ENCODE measurements at regions not wholly inside any gene's neighbourhood (a gene's known extent, or its start where the extent isn't known, plus 50 kb on each side); places are given as distances from the start of the nearest gene placed in this dataset.
A peak's percentile ranks its signal among the peaks of the same experiment; 100 is the strongest.
"Not testable (repeated sequence)": the region's sequence is repeated elsewhere in the genome, so short reads cannot be mapped to it uniquely, and the experiment has no call there.

DNA sequence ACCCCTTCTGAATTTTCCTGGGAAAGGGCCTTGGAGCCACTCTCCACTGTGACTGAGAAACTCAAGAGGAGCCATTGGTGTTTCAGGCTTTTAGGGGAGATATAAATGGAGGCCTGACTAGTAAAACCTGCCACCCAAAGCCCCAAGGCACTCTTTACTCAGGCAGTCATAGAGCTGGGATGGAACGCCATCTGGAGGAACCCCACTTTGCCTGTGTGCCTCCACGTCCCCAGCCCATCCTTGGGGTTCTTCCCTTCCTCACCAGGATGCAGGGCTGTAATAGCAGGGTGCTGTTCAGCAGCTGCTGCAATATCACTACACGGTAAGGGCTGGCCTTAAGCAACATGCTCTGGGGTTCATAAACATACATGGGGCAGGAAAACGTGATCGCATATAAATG lies 232.6 kb downstream of the BAMBI start:
- DNase-seq, result no peak
- Histone ChIP-seq H3K27me3 (no peaks in the 10 kb centered on the region), H3K9me3 (no peaks in the 10 kb centered on the region), H3K27ac (no peak overlapping the region), H3K36me3 (no peaks in the 10 kb centered on the region), H3K4me1 (peaks cover 0 to 41% (median 9%) of the 10 kb centered on the region in 4 donors), H3K4me3 (no peak overlapping the region)
- intact Hi-C loops (cut with DNase I; ENCODE audit: low total_unique reads), result no loop called here
- TF ChIP-seq, protein P1, sequence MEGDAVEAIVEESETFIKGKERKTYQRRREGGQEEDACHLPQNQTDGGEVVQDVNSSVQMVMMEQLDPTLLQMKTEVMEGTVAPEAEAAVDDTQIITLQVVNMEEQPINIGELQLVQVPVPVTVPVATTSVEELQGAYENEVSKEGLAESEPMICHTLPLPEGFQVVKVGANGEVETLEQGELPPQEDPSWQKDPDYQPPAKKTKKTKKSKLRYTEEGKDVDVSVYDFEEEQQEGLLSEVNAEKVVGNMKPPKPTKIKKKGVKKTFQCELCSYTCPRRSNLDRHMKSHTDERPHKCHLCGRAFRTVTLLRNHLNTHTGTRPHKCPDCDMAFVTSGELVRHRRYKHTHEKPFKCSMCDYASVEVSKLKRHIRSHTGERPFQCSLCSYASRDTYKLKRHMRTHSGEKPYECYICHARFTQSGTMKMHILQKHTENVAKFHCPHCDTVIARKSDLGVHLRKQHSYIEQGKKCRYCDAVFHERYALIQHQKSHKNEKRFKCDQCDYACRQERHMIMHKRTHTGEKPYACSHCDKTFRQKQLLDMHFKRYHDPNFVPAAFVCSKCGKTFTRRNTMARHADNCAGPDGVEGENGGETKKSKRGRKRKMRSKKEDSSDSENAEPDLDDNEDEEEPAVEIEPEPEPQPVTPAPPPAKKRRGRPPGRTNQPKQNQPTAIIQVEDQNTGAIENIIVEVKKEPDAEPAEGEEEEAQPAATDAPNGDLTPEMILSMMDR (IDR thresholded peaks at IDR 0.05), result no peak

DNA sequence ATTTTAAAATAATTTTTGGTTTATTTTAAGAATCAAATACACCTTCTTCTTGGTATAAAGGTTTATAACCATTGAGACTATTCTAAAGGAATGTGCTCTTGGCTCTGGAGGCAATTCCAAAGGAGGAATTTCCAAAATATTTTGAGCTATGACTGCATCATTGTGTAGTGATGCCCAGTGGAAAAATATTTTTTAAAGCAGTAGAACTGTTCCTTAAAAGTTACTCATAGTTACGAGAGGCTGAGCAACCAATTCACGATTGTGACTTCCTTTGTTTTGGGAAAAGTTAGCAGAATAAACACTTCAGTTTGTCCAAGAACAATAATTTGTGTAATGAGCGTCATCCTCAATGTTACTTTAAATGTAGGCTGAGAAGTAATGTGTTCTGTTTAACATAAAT lies 233.6 kb downstream of the BAMBI start:
- no peaks in the 10 kb centered on the region for H3K27me3 ChIP-seq
- H3K36me3 ChIP-seq, result no peaks in the 10 kb centered on the region
- TF ChIP-seq, protein P1 (IDR thresholded peaks at IDR 0.05), result no peak
- H3K4me3 ChIP-seq, result no peak overlapping the region
- peaks cover 0 to 41% (median 9%) of the 10 kb centered on the region in 4 donors for H3K4me1 ChIP-seq
- DNase-seq, result no peak
- intact Hi-C loops (cut with DNase I; ENCODE audit: low total_unique reads), result no loop called here
- no peaks in the 10 kb centered on the region for H3K9me3 ChIP-seq
- H3K27ac ChIP-seq, result peak overlapping the region; percentile 47 to 51

DNA sequence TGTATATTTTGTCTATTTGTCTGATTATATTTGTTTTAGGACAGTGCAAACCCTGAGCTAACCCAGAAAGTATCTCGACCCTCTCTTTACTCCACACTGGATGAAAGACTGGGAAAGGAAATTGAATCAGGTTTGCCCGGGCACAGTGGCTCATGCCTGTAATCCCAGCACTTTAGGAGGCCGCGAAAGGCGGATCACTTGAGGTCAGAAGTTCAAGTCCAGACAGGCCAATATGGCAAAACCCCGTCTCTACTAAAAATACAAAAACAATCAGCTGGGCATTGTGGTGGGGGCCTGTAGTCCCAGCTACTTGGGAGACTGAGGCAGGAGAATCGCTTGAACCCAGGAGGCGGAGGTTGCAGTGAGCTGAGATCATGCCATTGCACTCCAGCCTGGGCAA lies 234.2 kb downstream of the BAMBI start:
- H3K27me3 ChIP-seq; DNase-seq; H3K9me3 ChIP-seq; intact Hi-C loops (cut with DNase I; ENCODE audit: low total_unique reads); H3K36me3 ChIP-seq; H3K4me3 ChIP-seq: not testable (repeated sequence)
- peak overlapping the region; percentile 47 to 51 for H3K27ac ChIP-seq
- H3K4me1 ChIP-seq, result peaks cover 0 to 37% (median 8%) of the 10 kb centered on the region in 4 donors

DNA sequence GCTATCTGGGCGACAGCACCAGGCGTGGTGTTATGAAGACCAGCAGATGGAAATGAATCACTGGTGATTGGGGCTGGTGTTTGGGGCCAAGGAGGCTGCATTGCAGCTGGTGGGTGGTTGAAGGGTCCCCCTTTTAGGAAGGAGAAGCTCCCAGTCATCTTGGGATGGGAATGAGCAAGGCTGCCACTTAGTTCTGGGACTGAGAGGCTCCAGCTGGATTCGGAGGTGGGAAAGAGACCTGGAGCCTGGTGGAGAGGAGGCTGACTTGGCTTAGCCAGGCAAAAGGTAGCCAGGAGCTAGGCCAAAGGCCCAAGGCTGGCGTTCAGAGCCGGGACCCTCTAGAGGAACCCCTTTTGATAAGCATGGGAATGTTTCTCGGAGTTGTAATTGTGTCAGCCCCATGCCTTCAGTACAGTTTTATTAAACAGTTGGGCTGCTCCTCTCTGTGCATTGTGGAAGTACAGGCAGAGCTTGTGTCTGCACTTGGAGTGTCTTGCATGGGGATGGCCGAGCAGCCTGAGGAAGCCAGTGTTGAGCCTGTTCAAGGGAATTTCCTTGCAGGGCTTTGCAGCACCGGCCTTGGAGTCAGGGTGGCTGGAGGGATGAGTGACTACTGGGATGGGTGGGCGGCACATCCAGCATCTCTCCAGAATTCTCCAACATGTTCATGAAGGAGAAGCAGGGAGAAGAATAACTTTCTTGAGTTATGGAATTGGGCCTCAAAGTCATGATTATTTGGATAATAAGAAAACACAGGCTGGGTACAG lies 234.9 kb downstream of the BAMBI start:
- H3K9me3 ChIP-seq, result no peaks in the 10 kb centered on the region
- no peaks in the 10 kb centered on the region for H3K36me3 ChIP-seq
- H3K4me3 ChIP-seq, result no peak overlapping the region
- no peak for DNase-seq
- H3K27me3 ChIP-seq, result no peaks in the 10 kb centered on the region
- peak overlapping the region; percentile 47 to 51 for H3K27ac ChIP-seq
- TF ChIP-seq, protein P1 (IDR thresholded peaks at IDR 0.05), result no peak
- H3K4me1 ChIP-seq, result peaks cover 0 to 30% (median 6%) of the 10 kb centered on the region in 4 donors
- intact Hi-C loops (cut with DNase I; ENCODE audit: low total_unique reads), result no loop called here

DNA sequence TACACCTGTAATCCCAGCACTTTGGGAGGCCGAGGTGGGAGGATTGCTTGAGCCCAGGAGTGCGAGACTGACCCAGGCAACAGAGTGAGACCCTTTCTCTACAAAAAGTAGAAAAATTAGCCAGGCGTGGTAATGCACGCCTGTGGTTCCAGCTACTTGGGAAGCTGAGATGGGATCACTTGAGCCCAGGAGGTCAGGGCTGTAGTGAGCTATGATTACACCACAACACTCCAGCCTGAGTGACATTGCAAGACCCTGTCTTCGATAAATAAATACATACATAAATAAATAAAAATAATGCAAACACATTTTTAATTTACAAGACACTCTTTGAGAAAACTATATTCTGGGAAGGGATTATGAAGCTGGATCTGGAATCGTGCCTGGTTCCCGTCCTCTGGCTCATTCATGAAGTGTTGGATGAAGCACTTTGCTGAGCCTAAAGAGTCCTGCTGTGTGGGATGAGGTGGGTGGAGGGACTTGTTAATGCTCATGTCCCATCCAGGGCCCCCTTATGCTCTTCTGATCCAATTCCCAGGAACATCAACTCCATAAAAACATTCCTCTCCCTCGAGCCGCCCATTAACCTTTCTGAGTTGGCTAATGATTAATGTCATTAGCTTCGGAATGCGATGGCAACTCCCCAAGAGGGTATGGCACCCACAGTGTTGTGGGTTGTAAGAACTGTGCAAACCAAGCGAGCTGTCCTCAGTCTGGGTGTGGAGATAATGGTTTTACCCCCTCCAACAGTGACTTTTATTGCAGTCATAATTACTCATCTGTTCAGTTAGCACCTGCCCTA lies 236.3 kb downstream of the BAMBI start:
- H3K4me3 ChIP-seq, result no peak overlapping the region
- H3K27me3 ChIP-seq, result no peaks in the 10 kb centered on the region
- TF ChIP-seq, protein P1 (IDR thresholded peaks at IDR 0.05), result no peak
- peaks cover 0 to 29% (median 6%) of the 10 kb centered on the region in 4 donors for H3K4me1 ChIP-seq
- H3K9me3 ChIP-seq, result no peaks in the 10 kb centered on the region
- no peak overlapping the region for H3K27ac ChIP-seq
- no peak for DNase-seq
- no peaks in the 10 kb centered on the region for H3K36me3 ChIP-seq
- intact Hi-C loops (cut with DNase I; ENCODE audit: low total_unique reads), result no loop called here

DNA sequence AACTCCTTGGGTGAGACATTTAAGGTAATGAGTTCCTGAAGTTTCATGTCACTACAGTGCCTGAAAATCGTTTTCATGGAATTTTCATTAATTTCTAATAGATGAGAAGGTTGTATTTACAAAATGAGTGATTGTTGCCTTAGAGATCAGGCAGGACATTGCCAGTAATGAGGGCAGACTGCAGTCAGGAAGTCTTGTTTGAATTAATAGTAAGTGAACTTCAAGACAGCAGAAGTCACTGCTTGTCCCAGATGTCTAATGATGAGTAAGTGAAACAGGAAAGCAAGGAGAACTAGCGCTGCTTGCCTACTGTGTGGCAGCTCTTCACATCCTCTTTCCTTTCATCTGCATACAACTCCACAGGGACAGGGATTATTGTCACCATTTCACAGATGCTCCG lies 237.4 kb downstream of the BAMBI start:
- intact Hi-C loops (cut with DNase I; ENCODE audit: low total_unique reads), result no loop called here

More for the DNA sequence above, 237.4 kb downstream of the BAMBI start:
- H3K9me3 ChIP-seq, result no peaks in the 10 kb centered on the region
- TF ChIP-seq, protein P1 (IDR thresholded peaks at IDR 0.05), result no peak
- no peak for DNase-seq
- H3K4me3 ChIP-seq, result no peak overlapping the region
- no peaks in the 10 kb centered on the region for H3K36me3 ChIP-seq
- no peaks in the 10 kb centered on the region for H3K27me3 ChIP-seq
- no peak overlapping the region for H3K27ac ChIP-seq
- H3K4me1 ChIP-seq, result peaks cover 0 to 29% (median 6%) of the 10 kb centered on the region in 4 donors
